HG03520 (cell line): ENCODE measurements at regions not wholly inside any gene's neighbourhood (a gene's known extent, or its start where the extent isn't known, plus 50 kb on each side); places are given as distances from the start of the nearest gene placed in this dataset.
"Not testable (repeated sequence)": the region's sequence is repeated elsewhere in the genome, so short reads cannot be mapped to it uniquely, and the experiment has no call there.

Experiments
- ATAC-seq: cut with Tn5 transposase; IDR thresholded peaks from one replicate; pipeline ENCODE4 v1.9.1; 2021; ENCODE audit warnings: mild to moderate bottlenecking, moderate library complexity; ENCODE audit not compliant: unreplicated experiment

DNA sequence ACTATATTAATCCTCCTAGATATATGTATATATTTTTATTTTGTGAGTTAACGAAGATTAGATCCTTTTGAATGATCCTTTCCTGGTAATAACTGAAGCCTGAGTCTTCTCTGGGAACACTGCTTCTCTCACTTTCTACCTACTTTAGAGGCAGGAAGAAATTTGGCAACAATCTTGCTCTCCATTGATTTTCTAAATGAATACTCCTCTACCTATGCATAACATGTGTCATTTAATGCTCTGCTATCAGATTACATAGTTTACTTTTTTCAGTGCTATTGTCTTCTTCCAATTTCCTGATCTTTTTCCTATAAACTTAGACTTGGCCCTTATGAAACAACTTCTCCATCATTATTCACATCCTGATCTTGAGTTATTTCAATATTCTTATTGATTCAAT, 60.4 kb upstream of the PDHA2 start:
- no peak for ATAC-seq

DNA sequence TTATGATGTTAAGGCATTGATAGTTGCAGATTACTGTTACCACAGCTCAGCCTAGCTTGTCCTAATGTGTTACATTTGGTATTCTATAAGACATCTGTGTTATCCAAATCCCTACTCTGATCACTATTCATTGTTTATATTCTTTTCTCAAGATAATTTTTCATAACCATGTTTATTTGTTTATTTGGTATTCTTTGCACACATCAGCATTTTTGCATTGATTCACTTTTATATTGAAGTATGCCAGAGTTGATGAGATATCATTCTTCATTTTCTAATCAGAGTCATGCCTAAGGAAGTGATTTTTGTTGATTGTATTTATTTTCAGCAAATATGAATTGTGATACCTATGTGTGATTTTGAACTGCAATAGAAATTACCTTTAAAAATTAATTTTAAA, 61.2 kb upstream of the PDHA2 start:
- ATAC-seq, result no peak

DNA sequence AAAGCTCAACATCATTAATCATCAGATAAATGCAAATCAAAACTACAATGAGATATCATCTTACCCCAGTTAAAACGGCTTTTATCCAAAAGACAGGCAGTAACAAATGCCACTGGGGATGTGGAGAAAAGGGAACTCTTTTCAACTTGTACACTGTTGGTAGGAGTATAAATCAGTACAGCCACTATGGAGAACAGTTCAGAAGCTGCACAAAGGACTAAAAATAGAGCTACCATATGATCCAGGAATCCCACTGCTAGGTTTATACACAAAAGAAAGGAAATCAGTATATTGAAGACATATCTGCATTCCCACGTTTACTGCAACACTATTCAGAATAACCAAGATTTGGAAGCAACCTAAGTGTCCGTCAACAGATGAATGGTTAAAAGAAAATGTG, 69.3 kb upstream of the PDHA2 start:
- ATAC-seq, result not testable (repeated sequence)

DNA sequence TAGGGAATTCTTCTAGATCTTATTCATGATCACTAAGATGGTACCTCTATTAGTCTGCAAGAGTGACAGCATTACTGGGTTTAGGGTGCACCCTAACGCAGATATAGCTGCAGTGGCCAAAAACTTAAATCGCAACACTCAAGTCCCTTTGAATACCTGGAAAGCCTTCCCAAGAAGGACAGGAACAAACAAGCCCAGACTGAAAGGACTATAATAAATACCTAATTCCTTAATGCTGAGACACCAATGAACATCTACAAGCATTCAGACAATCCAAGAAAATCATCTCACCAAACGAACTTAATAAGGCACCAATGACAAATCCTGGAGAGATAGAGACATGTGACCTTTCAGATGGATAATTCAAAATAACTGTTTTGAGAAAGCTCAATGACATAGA, 74.9 kb upstream of the PDHA2 start:
- no peak for ATAC-seq

DNA sequence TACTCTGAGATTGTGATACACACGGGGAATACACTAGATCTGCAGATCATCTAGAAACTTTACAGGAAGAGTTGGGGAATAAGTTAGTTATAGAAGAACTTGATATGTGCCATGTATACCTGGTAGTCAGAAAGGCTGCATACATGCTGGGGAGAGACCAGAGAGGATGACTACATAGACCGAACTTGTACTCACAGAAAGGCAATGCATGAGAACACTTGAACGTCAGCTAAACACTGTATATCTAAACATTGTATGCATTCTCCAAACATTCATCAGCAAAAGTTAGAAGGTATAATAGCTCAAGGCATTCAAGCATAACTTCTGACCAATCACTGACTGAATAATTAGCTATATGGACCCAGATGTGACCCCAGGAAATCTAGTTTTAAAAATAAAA, 78.0 kb upstream of the PDHA2 start:
- no peak for ATAC-seq

DNA sequence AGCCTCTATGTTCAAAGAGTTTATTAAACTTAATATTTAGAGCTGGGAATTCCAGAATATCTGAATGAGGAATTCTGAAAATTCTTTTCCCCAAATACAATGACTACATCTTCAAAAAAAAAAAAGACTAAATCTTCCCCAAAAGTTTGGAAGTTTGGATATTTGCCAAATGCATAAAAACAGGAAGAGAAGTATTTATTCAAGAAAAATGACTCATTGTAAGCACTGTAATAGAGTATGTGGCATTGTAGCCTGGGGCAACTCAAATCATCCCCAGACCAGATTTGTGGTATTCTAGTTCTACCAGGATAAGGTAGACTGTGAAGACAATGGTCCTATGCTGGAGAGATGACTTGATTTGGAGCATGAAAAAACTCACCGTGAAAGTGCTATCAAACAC, 78.5 kb upstream of the PDHA2 start:
- no peak for ATAC-seq

DNA sequence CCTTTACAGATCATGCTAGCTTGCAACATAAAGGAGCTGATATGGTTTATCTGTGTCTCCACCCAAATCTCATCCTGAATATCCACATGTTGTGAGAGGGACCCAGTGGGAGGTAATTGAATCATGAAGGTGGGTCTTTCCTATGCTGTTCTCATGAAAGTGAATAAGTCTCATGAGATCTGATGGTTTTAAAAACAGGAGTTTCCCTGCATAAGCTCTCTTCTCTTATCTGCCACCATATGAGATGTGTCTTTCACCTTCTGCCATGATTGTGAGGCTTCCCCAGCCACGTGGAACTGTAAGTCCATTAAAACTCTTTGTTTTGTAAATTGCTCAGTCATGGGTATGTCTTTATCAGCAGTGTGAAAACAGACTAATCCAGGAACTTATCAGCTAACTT, 79.2 kb upstream of the PDHA2 start:
- ATAC-seq, result not testable (repeated sequence)

DNA sequence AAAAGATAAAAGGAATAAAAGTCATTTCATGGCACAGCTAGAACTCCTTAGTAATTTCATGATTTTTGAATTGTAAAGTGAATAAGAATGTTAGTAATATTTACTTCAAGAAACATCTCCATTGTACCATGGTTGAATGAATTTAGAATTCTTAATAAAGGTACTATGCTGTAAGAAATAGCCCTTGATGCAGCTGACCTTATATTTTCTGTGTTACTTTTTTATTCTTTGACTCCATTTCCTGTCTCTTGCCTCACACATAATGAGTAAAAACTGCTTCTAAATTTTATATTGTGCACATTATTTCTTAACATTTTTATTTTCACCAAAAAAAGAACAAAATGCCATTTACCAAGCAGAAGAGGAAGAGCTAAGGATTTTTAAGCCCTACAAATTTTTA, 81.9 kb upstream of the PDHA2 start:
- no peak for ATAC-seq

DNA sequence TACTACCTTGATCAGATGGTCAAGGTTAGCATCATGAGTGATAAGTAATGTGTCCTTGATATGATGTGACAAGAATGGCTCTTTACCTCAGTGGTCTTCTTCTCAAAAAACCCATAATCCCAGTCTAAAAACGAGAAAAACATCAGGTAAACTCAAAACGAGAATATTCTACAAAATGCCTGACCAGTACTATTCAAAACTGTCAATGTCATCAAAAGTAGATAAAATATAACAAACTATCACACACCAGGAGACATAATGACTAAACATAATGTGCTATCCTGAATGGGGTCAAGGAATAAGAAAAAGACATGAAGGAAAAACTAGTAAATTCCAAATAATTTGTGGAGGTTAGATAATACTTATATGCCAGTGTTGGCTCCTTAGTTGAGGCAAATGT, 85.2 kb upstream of the PDHA2 start:
- no peak for ATAC-seq

DNA sequence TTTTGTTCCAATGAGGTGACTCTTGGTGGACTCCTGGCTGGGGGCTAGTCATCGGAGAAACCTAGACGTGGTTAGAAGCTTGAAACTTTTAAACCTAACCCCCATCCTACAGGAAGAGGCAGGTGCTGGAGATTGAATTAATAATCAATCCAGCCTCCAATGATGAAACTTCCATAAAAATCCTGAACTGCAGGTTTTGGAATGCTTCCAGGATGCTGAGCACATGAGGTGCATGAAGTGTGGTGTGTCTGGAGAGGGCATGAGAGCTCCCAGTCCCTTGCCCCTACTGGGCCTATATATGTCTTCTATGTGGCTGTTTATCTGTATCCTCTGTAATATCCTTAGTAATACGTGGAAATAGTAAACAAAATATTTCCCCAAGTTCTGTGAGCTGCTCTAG, 90.7 kb upstream of the PDHA2 start:
- no peak for ATAC-seq

DNA sequence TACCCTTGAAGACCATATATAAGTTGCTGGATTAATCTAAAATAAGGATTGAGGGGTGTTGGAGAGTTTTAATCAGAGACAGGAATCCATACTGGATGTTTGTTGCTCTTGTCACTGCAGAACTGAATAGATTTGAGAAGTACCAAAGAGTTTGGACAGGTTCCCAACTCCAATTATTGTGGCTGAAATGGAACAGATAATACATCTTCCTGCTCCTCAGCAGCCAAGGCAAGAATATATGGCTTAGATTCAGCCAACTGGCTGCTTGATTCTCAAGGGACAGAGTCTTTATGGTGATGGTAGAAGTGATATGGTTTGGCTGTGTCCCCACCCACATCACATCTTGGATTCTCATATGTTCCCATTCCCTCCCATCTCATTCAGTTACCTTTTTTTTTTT, 97.0 kb upstream of the PDHA2 start:
- ATAC-seq, result no peak

DNA sequence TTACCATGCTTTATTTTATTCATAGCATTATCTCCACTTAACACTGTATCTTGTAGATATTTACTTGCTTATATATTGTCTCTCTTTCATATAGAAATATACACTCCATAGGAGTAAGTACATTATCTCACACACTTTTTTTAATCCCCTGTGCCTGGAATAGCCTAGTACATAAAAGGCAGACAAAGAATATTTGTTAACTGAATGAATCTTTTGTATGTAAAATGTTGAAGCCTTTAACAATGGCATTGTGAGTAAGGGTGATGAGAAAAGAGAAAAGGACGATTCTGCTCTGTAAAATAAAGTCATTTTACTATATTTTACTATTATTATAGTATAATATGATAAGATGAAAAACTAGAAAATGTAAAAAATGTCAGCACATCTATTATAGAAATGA, 97.7 kb upstream of the PDHA2 start:
- ATAC-seq, result no peak

DNA sequence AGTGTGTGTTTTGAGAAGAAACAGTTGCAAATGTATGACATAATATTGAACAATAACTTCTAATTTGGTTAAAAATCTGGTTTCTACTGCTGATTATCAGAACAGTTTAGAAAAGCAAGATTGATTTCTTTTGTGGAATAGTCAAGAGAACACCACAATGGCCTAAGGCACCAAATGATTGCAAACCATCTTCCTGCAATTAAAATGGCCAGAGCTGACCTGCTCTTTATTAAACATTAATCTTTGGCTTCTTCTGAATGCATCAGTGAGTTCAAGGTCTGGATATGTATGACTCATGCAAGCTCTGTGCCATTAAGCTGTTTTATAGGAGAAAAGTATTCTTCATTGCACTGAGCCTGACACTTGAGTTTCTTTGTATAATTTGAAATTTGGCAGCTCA, 107.8 kb upstream of the PDHA2 start:
- ATAC-seq, result no peak

DNA sequence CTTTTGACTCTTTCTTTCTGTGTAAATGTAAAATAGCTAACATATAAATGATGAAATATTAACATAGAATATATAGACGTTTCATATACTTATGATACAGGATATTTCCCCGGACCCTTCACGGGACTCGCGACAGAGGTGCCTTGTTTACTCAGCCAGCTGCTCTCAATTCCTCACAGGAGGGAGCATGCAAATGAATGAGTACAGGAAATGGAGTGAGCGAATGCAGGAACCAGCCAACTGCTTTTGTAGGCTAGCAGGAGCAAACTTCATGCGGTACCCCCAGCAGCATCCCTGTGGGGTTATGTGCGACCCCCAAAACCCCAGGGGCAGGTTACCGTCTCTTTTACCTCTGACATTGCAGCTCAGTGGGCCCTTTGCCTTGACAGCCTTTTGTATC, 110.3 kb upstream of the PDHA2 start:
- ATAC-seq, result no peak

DNA sequence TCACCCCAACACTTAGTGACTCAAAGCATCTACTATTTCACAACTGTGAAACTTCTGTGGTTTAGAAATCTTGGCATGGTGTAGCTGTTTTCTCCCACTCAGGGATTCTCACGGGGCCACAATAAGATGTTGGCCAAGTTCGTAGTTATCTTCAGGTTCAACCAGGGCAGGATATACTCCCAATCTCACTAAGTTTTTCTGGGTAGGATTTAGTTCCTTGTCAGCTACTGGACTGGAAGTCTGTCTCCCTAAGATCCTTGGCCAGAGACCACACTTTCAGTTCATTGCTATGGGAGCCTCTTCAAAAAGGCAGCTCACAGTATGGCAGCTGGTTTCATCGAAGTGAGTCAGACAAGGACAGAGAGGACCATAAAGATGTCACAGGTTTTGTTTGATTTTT, 111.7 kb upstream of the PDHA2 start:
- no peak for ATAC-seq

DNA sequence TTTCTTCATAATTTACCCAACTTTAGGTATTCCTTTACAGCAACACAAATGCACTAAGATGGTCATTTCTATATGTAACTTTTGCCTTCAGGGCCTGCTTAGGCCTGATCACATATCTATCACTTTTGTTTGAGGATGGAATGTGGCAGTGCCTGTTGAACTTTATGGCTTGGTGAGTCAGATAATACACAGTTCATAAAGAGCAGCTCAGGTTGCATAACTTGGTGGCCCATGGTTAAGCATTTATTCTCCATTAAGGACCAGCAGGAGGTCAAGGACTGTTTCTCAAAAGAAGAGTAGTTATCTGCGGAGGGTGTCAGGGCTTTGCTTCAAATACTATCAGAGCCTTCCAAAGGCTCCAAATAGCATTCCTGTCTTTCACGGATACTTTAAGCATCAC, 124.1 kb upstream of the PDHA2 start:
- ATAC-seq, result no peak

DNA sequence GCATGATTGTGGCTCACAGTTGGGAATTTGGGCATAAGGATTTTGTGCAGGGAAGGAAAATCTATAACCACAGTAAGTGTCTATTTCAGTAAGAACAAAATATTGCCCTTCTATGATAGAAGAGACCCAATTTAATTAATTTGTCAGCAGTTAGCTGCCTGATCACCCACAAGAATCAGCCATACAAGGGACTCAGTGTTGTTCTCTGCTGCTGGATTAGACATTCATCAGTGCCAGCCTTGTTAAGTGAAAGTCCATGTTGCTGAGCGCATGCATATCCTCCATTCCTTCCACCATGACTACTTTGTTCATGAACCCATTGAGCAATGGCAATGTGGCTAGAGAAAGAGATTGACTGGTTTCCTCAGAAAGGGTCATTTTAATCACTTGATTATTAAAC, 125.3 kb upstream of the PDHA2 start:
- no peak for ATAC-seq

DNA sequence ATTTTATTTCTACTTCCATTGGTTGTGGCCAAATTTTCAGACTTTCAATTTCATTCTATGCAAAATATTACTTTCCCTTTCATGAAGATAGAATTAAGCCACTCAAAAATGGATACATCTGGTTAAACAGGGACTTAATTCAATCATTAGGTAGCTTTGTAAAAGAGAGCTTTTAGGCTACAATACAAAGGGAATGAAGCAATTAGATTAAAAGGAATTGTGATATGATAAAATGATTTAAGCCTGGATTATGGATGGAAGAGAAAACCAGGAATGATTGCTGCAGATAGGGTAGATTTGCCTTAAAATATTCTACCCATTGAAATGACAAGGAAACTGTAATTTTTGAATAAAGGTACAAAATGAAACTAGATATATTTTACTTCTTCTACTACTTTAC, 134.6 kb upstream of the PDHA2 start:
- ATAC-seq, result no peak

DNA sequence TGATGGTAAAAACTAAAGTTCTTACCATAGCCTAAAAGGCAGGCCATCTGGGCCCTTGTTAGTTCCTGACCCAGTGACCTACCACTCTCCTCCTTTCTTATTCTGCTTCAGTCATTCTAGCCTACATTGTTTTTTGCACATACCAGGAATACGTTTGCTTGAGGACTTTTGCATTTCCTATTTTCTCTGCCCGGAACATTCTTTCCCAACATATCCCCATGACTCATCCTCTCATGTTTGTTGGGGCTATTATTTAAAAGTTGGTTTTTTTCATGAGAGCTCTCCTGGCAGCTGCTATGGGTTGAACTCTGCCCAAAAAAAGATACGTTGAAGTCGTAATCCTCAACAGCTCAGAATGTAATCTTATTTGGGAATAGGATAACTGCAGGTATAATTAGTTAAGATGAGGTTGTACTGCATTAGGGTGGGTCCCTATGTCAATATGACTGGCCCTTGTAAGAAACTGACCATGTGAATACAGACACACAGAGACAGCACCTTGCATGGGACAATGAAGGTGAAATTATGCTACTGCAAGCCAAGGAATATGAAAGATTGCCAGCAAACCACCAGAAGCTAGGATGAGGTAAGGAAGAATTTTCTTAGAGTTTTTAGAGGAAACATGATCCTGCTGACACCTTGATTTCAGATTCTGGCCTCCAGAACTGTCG, 138.3 kb upstream of the PDHA2 start:
- ATAC-seq, result no peak

DNA sequence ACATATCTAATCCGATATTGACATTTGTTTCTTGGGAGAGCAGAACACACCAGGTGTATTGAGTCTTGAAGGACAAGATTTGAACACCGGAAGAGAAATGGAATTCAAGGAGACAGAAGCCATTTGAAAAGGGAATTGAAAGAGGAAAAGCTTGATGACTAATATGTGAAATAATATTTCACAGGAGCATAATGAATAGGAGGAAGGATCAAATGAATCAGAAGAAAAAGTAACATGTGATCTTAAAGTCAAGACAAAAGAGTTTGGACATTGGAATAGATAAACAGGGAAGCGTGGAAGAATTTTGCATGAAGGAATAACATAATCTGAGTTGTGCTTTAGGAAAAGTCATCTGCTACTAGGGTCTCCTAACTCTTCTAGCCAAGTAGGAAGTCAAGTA, 145.5 kb upstream of the PDHA2 start:
- ATAC-seq, result no peak

DNA sequence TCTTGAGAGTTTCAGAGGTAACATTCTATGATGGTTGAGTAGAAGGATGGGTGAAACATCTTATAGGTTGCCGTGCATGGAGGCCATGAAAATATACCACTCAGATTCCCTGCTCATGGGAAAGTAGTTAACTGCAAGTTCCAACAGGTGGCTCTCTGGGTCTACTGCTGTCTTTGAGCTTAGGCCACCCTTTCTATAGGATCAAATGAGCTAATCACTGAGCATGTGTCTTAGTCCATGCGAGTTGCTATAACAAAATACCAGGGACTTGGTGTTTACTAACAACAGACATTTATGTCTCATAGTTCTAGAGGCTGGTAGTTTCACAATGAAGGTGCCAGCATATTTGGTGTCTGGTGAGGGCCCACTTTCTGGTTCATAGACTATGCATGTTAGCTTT, 144.8 kb upstream of the UNC5C start:
- ATAC-seq, result no peak

DNA sequence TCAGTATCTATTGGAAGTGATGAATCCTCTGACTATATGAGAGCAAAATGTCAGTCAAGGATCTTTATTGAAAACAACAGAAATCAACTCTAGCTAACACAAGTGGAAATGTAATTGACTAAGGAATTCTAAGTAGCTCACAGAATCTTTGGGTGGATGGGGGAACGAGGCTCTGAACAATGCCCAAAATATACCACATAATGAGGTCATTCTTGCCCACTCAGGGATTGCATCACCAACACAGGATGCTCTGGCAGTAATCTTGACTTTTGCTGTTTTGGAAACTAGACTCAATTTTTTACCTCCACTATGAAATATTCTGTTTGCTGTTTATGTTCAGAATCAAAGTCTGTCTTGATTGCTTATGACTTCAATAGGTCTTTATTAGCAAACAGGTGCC, 127.4 kb upstream of the UNC5C start:
- ATAC-seq, result no peak

DNA sequence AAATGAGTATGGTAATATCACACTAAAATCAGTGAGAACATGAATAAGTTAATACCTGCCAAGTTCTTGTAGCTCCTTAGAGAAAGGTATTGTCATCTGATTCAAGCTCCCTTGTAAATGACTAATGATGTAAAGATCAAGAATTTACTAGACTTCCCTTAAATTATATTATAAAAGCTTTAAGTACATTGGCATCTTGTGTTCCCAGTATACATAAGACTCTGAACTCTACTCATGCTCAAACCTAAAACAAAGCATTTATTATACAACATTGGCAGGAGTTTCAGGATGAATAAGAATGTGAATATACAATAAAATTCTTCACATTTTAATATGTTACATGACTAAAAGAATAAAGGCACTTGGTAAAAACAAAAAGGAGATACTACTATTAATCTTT, 126.8 kb upstream of the UNC5C start:
- no peak for ATAC-seq

DNA sequence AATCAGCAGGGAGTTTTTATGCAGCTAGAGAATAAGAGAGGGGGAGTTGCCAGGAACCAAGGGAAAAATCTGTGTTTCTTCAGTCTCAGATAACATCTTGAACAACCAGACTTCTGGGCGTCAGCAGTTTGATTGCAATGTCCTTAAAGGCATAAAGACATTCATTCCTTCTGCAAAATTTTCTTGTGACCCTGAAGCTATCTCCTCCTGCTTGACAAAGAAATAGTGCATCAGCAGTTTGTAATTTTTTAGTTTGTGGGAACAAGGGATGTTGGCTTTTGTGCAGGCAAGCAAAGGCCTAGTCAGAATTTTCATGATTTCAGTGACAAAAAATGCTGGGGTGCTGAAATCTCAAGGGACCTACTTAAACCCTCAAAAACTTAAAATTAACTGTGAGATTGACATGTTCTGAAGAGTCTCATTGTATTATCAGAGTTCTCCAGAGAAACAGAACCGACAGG, 125.8 kb upstream of the UNC5C start:
- no peak for ATAC-seq
